ENCODE measurements at regions not wholly inside any gene's neighbourhood (a gene's known extent, or its start where the extent isn't known, plus 50 kb on each side); places are given as distances from the start of the nearest gene placed in this dataset.

DNA sequence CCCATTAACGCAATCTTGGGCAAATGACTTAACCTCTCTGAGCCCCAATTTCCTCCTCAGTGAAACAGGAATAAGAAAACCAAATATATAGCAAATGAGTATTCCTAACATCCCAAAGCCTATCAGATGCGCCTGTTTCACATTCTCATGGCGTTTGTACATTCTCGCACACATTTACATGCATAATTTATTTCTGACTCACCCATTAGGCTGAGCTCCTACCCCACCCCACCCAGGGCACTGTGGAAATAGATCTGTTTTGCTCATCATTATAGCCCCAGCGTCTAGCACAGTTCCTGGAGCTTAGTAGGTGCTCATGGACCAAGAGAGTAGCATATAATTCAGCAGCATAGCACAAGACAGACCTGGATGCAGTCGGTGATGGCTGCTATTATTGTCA is 146.1 kb upstream of the VANGL1 start:
- WGBS: 85% methylated on average over 6 of the region's 6 CpGs

DNA sequence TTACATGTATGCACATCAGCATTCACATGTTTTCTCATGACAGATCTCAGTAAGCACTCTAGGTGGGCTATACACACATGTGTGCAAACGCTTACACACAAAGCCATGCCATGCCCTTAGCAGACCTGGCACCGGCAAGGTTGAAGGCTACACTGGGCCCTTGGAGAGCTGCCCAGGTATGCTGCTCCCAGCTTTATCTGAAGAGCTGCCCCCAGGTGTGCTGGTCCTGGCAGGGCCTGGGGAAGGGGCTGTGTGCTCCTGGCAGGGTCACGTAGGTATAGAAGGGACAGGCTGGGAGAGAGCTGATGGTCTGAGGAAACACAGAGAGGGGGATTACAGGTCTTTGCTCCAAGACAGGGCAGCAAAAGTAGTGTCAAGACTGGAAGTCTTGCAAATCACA is 146.7 kb upstream of the VANGL1 start:
- H3K27ac ChIP-seq (ENCODE audit: low read depth in 1 of 2, low read length in 2 of 2): no peak overlapping the region
- H3K27me3 ChIP-seq (ENCODE audit: control insufficient read depth in 4 of 4, insufficient read depth in 4 of 4, low read length in 3 of 4): no peaks in the 10 kb centered on the region
- H3K36me3 ChIP-seq (ENCODE audit: control insufficient read depth in 4 of 4, insufficient read depth in 3 of 4, low read depth in 1 of 4, low read length in 3 of 4): no peaks in the 10 kb centered on the region
- 83% methylated on average over 3 of the region's 3 CpGs for WGBS
- no peak overlapping the region for H3K9ac ChIP-seq (ENCODE audit: low read depth in 1 of 2, low read length in 2 of 2)
- no peak overlapping the region for H3K4me3 ChIP-seq (ENCODE audit: low read depth in 1 of 3, low read length in 3 of 3)
- no peaks in the 10 kb centered on the region for H3K9me3 ChIP-seq (ENCODE audit: control insufficient read depth in 4 of 4, low read length in 3 of 4)
- DNase-seq (ENCODE audit: low spot score): no peak
- H3K4me1 ChIP-seq (ENCODE audit: control insufficient read depth in 4 of 4, insufficient read depth in 4 of 4, low read length in 3 of 4): no peaks in the 10 kb centered on the region
- TF ChIP-seq RXRA (IDR thresholded peaks at IDR 0.05) (no peak), FOXA1 (IDR thresholded peaks at IDR 0.05) (no peak)

More for the DNA sequence above, 146.1 kb upstream of the VANGL1 start:
- no peaks in the 10 kb centered on the region for H3K9me3 ChIP-seq (ENCODE audit: control insufficient read depth in 4 of 4, low read length in 3 of 4)
- TF ChIP-seq RAD21 (IDR thresholded peaks at IDR 0.05): no peak
- no peak for TF ChIP-seq FOXA1 (IDR thresholded peaks at IDR 0.05)
- TF ChIP-seq HNF4G (IDR thresholded peaks at IDR 0.05): no peak
- TF ChIP-seq, protein P1, sequence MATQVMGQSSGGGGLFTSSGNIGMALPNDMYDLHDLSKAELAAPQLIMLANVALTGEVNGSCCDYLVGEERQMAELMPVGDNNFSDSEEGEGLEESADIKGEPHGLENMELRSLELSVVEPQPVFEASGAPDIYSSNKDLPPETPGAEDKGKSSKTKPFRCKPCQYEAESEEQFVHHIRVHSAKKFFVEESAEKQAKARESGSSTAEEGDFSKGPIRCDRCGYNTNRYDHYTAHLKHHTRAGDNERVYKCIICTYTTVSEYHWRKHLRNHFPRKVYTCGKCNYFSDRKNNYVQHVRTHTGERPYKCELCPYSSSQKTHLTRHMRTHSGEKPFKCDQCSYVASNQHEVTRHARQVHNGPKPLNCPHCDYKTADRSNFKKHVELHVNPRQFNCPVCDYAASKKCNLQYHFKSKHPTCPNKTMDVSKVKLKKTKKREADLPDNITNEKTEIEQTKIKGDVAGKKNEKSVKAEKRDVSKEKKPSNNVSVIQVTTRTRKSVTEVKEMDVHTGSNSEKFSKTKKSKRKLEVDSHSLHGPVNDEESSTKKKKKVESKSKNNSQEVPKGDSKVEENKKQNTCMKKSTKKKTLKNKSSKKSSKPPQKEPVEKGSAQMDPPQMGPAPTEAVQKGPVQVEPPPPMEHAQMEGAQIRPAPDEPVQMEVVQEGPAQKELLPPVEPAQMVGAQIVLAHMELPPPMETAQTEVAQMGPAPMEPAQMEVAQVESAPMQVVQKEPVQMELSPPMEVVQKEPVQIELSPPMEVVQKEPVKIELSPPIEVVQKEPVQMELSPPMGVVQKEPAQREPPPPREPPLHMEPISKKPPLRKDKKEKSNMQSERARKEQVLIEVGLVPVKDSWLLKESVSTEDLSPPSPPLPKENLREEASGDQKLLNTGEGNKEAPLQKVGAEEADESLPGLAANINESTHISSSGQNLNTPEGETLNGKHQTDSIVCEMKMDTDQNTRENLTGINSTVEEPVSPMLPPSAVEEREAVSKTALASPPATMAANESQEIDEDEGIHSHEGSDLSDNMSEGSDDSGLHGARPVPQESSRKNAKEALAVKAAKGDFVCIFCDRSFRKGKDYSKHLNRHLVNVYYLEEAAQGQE (IDR thresholded peaks at IDR 0.05): no peak
- TF ChIP-seq TAF1 (conservative IDR thresholded peaks at IDR 0.05): no peak
- no peaks in the 10 kb centered on the region for H3K27me3 ChIP-seq (ENCODE audit: control insufficient read depth in 4 of 4, insufficient read depth in 4 of 4, low read length in 3 of 4)
- H3K9ac ChIP-seq (ENCODE audit: low read depth in 1 of 2, low read length in 2 of 2): no peak overlapping the region
- H3K36me3 ChIP-seq (ENCODE audit: control insufficient read depth in 4 of 4, insufficient read depth in 3 of 4, low read depth in 1 of 4, low read length in 3 of 4): no peaks in the 10 kb centered on the region
- DNase-seq (ENCODE audit: low spot score): no peak
- no peaks in the 10 kb centered on the region for H3K4me1 ChIP-seq (ENCODE audit: control insufficient read depth in 4 of 4, insufficient read depth in 4 of 4, low read length in 3 of 4)
- H3K27ac ChIP-seq (ENCODE audit: low read depth in 1 of 2, low read length in 2 of 2): no peak overlapping the region
- H3K4me3 ChIP-seq (ENCODE audit: low read depth in 1 of 3, low read length in 3 of 3): no peak overlapping the region

DNA sequence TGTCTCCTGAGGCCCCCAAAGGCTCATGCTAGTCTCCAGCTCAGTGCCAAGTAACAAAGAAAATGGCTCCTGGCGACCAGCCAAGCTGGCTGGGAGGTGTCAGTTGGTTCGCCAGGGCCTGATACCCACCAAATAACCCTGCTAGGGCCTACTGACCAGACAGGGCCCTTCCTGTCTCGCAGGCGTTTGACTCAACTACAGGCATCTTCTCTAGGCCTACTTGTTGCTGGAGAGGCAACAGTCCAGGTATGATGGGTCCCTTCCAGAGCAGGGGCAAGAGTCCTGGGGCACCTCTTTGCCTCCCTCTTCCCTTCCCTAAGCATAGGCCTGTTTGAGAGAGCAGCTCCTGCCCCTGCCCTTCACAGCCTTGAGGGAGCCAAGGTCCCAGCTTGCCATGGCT is 147.9 kb upstream of the VANGL1 start:
- H3K36me3 ChIP-seq (ENCODE audit: control insufficient read depth in 4 of 4, insufficient read depth in 3 of 4, low read depth in 1 of 4, low read length in 3 of 4): no peaks in the 10 kb centered on the region
- H3K4me3 ChIP-seq (ENCODE audit: low read depth in 1 of 3, low read length in 3 of 3): no peak overlapping the region
- no peak overlapping the region for H3K27ac ChIP-seq (ENCODE audit: low read depth in 1 of 2, low read length in 2 of 2)
- no peaks in the 10 kb centered on the region for H3K27me3 ChIP-seq (ENCODE audit: control insufficient read depth in 4 of 4, insufficient read depth in 4 of 4, low read length in 3 of 4)
- TF ChIP-seq FOXA1 (IDR thresholded peaks at IDR 0.05) (no peak), SP1 (IDR thresholded peaks at IDR 0.05) (no peak), GABPA (IDR thresholded peaks at IDR 0.05 in 1 of 2, conservative IDR thresholded peaks at IDR 0.05 in 1 of 2) (no peak), YY1 (IDR thresholded peaks at IDR 0.05) (no peak), TAF1 (conservative IDR thresholded peaks at IDR 0.05) (no peak), HNF4G (IDR thresholded peaks at IDR 0.05) (no peak), EGR1 (IDR thresholded peaks at IDR 0.05; ENCODE audit: low read depth in 2 of 2) (no peak)
- TF ChIP-seq, protein P2, sequence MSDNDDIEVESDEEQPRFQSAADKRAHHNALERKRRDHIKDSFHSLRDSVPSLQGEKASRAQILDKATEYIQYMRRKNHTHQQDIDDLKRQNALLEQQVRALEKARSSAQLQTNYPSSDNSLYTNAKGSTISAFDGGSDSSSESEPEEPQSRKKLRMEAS (IDR thresholded peaks at IDR 0.05): no peak
- no peak for DNase-seq (ENCODE audit: low spot score)
- 81% methylated on average over 4 of the region's 4 CpGs for WGBS
- H3K4me1 ChIP-seq (ENCODE audit: control insufficient read depth in 4 of 4, insufficient read depth in 4 of 4, low read length in 3 of 4): no peaks in the 10 kb centered on the region
- H3K9ac ChIP-seq (ENCODE audit: low read depth in 1 of 2, low read length in 2 of 2): no peak overlapping the region
- H3K9me3 ChIP-seq (ENCODE audit: control insufficient read depth in 4 of 4, low read length in 3 of 4): no peaks in the 10 kb centered on the region

DNA sequence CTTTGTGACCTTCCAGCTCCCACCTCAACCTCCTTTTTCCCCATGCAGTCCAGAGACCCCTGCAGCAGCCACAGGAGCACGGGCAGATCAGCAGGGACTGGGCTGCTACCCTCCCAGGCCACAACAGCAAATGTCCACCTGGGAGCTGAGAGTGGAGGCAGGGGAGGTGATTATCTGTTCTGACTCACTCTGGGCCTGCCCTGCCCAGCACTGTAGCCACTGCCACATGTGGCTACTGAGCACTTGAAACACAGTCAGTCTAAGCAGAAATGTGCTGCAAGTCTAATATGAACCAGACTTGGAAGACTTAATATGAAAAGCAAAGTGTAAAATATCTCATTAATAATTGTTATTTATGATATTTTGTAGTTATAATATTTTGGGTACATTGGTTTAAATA is 148.9 kb upstream of the VANGL1 start:
- Histone ChIP-seq H3K9me3 (ENCODE audit: control insufficient read depth in 4 of 4, low read length in 3 of 4) (no peaks in the 10 kb centered on the region), H3K9ac (ENCODE audit: low read depth in 1 of 2, low read length in 2 of 2) (no peak overlapping the region), H3K4me1 (ENCODE audit: control insufficient read depth in 4 of 4, insufficient read depth in 4 of 4, low read length in 3 of 4) (no peaks in the 10 kb centered on the region), H3K27ac (ENCODE audit: low read depth in 1 of 2, low read length in 2 of 2) (no peak overlapping the region), H3K27me3 (ENCODE audit: control insufficient read depth in 4 of 4, insufficient read depth in 4 of 4, low read length in 3 of 4) (no peaks in the 10 kb centered on the region), H3K36me3 (ENCODE audit: control insufficient read depth in 4 of 4, insufficient read depth in 3 of 4, low read depth in 1 of 4, low read length in 3 of 4) (no peaks in the 10 kb centered on the region), H3K4me3 (ENCODE audit: low read depth in 1 of 3, low read length in 3 of 3) (no peak overlapping the region)
- TF ChIP-seq EGR1 (IDR thresholded peaks at IDR 0.05; ENCODE audit: low read depth in 2 of 2): no peak
- TF ChIP-seq, protein P3, sequence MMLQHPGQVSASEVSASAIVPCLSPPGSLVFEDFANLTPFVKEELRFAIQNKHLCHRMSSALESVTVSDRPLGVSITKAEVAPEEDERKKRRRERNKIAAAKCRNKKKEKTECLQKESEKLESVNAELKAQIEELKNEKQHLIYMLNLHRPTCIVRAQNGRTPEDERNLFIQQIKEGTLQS (IDR thresholded peaks at IDR 0.05): no peak
- no peak for TF ChIP-seq GABPA (IDR thresholded peaks at IDR 0.05 in 1 of 2, conservative IDR thresholded peaks at IDR 0.05 in 1 of 2)
- no peak for TF ChIP-seq FOXA1 (IDR thresholded peaks at IDR 0.05)
- 74% methylated on average over 1 of the region's 1 CpG for whole genome bisulfite sequencing
- no peak for DNase-seq (ENCODE audit: low spot score)

All from liver (tissue), 7 donors.